Gastroesophageal sphincter (tissue), 3 donors: ENCODE measurements at regions not wholly inside any gene's neighbourhood (a gene's known extent, or its start where the extent isn't known, plus 50 kb on each side); places are given as distances from the start of the nearest gene placed in this dataset.

ENCODE experiments used
- CTCF ChIP-seq, 4 experiments: fragments of 200-600 bp in 2 of 4; fragments of 450-650 bp in 2 of 4; sonication (generic) in 1 of 4; IDR thresholded peaks; one replicate each; pipeline ENCODE4 v1.5.1; 2017 to 2019; ENCODE audit warnings: antibody characterized with exemption in 4 of 4, mild to moderate bottlenecking in 2 of 4, moderate library complexity in 2 of 4
- EP300 ChIP-seq: sonication (generic); formaldehyde crosslinking; IDR thresholded peaks from one replicate; pipeline ENCODE4 v1.6.1; 2017; ENCODE audit warnings: antibody characterized with exemption, mild to moderate bottlenecking
- POLR2AphosphoS5 ChIP-seq: sonication (generic); formaldehyde crosslinking; IDR thresholded peaks from one replicate; pipeline ENCODE4 v1.6.1; 2017; ENCODE audit warnings: antibody characterized with exemption

DNA sequence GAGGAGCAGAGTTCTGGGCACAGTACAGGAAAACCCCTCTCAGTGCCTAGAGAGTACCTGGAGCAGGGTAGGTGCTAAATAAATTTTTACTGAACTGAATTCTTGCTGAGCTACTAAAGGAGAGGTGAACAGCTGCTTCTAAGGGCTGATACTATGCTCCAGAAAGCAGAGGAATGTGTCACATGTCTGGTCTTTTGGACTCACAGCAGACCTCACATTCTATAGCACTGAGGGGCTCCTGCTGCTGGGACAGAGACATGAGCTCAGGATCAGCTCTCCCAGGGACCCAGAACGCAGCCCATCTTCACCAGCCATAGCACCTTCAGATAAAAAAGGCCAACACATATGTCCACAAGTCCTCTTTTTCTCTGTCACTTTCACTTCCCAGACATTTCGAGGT is 133.0 kb upstream of the KLF14 start:
- TF ChIP-seq CTCF (IDR thresholded peaks at IDR 0.05): no peak
- TF ChIP-seq EP300: no peak
- no peak for TF ChIP-seq POLR2AphosphoS5
